GM19452 (cell line): ENCODE measurements at regions not wholly inside any gene's neighbourhood (a gene's known extent, or its start where the extent isn't known, plus 50 kb on each side); places are given as distances from the start of the nearest gene placed in this dataset.

Source experiments
- ATAC-seq: cut with Tn5 transposase; IDR thresholded peaks from one replicate; pipeline ENCODE4 v1.9.1; 2021; ENCODE audit not compliant: unreplicated experiment

GRCh38 chr7:46197785-46198540 is 276.9 kb upstream of the IGFBP3 start:
- ATAC-seq, result no peak

- no peak for ATAC-seq
These were observed 274.9 kb upstream of the IGFBP3 start for GRCh38 chr7:46195934-46196333.

DNA sequence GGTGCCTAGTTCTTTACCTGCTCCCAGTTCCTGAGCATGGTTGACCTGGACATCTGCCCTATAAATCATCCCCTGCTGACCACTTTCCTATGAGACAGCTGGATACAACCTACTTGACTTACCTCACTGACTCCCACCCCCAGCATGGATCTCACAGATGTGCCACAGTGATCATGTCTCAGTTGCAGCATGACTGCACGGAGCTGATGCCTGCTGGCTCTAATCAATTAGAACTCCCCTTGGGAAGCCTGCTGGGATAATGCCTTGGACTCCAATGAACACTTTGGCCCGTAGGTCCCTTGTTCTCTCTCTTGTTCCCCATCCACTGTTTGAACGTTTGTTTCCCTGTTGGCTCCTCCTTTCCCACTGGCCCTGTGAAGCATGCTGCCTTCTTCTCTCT is 271.2 kb upstream of the IGFBP3 start:
- no peak for ATAC-seq

DNA sequence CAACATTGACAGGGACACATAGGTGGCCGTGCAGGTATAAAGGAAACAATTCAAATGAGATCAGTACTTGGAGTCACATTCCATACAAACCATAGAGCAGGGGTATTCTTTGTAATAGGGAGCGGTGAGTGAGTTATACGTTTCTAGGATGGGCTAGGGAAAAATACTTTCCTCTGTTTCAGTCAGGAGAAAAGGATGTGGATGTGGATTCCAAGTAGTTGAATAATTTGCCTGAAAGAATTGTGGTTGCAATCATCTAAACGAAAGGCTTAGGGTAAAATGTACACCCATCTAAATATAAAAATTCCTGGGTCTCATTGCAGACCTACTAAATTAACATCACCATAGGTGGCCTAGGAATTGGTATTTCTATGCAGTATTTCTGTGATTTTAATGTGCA is 270.7 kb upstream of the IGFBP3 start:
- ATAC-seq, result no peak

- ATAC-seq, result no peak
These were observed 270.2 kb upstream of the IGFBP3 start for GRCh38 chr7:46191296-46191695.

DNA sequence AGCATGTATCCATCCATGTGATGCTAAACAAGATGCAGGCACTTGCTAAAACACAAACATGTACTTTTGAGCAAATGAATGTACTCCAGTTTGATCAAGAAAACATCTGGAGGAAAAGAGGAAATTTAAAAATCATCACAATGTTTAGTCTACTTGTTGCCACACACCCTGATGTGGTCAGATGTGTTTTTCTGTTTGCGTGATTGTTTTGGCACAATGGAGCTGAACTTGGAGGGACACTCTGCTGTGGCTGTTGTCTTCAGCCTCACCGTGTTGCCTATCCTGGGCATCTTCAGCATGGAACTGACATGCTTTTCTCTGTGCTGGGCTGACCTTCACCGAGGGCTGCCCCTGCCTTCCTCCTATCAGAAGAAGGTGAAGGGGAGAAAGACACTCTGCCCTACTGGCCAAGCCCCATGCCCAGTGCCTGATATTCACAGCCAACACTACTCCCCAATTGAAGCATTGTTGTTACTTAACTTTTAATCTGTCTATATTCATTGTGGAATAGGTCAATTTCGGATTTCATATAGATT is 268.3 kb upstream of the IGFBP3 start:
- no peak for ATAC-seq

GRCh38 chr7:46186131-46186530 is 265.1 kb upstream of the IGFBP3 start:
- no peak for ATAC-seq

- no peak for ATAC-seq
These were observed 258.1 kb upstream of the IGFBP3 start for GRCh38 chr7:46179061-46179610.

- no peak for ATAC-seq
These were observed 257.6 kb upstream of the IGFBP3 start for GRCh38 chr7:46178661-46179060.

DNA sequence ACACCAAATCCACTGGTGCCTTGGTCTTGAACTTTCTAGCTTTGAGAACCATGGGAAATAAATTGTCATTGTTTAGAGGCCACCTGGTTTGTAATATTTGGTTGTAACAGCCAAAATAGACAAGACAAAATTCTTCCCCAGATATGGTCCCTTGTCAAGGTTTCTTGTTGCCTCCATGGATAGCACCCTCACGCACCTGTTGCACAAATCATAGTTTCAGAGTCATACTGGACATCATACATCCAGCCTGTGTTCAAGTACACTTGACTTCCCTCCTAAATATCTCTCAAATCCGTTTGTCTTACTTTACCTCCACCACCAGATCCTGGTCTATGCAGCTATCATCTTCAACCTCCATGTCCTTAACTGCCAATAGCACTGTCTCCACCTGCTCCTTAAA is 256.7 kb upstream of the IGFBP3 start:
- ATAC-seq, result no peak

DNA sequence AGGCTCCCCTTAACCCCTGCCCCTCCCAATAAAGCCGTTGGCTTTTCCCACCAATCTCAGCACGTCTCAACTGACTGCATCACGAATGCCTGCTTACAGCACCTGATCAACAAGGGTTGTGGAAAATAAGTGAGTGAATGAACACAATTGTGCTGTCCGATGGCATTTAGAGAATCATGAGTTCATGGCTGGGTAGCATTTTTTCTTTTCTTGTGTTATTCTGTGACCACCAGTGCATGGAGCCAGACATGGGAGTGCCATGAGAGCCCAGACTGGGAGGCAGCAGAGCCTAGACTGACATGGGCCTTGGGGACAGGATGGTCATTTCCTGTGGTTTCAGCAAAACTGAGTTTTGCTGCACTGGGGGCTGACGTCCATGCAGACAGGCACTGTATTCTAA is 254.1 kb upstream of the IGFBP3 start:
- ATAC-seq, result no peak

DNA sequence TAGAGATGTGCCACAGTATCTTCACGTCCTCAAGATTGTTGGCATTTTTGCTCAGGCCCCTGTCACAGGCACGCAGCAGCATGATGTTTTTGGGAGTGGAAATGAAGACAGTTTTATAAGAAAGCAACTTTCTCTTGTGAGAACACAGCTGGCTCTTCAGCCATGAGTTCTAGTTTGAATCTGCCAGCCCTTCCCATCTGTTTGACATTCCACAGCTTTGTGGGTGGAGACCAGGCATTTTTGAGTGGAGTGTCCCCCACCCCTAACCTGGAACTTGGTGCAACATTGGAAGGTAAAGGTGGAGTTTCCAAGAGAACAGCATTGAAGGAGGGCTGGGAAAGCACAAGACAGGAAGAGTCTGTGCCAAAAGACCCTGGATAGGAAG is 253.1 kb upstream of the IGFBP3 start:
- no peak for ATAC-seq

- no peak for ATAC-seq
These were observed 252.6 kb upstream of the IGFBP3 start for GRCh38 chr7:46173476-46174195.

DNA sequence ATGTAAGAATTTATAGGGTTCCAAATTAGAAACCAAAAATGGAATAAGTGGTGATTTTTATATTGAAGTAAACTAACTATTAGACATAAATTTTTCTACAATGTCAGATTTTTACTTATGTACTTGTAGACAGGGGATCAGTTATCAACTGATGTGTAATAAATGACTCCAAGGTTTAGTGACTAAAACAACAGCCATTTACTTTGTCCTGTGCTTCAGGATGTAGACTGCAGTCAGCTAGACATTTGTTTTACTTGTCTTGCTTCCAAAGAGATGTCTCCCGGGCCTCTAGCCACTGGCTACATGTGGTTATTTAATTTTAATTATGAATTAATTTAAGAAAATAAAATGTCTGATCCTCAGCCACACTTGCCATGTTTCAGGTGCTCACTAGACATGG is 249.7 kb upstream of the IGFBP3 start:
- ATAC-seq, result no peak

GRCh38 chr7:46170021-46170420 is 248.9 kb upstream of the IGFBP3 start:
- no peak for ATAC-seq

DNA sequence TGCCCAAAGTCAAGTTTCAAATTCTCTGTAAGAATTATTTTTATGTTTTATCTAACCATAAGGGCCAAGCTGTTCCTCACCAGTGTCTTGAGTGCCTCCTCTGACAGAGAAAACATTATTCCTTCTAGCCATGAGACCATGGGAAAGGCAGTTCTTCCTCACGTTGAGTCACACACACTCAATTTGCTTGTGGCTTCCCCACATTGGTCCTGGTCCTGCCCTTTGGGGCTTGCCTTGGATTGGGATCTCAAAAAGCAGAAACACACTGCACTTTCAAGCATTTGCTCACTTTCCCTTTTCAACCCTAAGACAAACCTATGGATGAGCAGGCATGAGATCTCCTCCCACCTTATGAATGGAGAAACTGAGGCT is 248.3 kb upstream of the IGFBP3 start:
- ATAC-seq, result no peak

DNA sequence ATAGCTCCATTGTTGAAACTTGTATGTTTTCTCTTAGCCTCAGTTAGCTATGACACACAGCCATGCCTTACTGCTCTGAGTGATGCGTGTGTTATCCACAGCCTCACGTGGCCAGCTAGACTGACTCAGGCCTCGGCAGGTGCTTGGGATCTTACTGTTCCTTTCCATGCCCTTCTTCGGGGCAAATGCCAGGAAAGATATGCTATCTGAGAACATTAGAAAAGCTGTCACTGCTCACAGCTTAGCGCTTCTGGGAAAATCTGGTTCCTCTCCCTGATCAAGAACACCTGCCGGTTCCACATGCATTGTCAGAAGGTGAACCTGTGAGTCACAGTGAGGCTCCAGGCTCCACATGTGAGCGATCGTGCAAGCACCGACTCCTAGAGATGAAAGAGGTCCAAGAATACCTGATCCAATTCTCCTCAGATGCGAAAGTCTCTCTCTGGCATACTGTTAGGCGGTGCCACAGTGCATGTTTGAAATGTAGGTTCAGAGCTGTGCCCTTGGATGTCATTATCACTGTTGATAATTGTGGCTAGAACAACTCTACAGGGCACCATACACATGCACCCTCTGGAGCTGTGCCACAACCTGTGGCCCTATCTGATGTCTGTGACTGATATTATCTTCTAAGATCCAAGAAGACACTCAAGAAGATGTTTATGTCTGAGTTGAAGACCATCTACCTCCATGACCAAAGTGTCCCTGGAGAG is 247.8 kb upstream of the IGFBP3 start:
- no peak for ATAC-seq

- ATAC-seq, result no peak
These were observed 247.2 kb upstream of the IGFBP3 start for GRCh38 chr7:46168231-46168630.

DNA sequence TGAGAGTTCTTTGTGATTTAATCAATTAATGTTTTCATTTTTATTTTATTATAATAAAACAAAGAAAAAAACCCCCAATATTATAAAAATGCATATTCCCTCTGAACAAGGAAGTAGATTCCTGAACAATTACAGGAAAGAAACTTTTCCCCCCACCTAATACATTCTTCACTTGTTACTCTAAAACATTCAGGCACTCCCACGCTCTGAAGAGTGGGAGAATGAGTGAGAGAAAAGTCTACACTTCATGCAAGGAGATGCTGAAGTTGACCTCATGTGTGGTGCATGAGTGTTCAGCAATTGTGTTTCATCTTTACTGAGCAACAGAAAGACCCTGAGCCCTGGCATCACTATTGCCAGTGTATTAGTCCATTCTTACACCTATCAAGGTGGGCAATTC is 244.2 kb upstream of the IGFBP3 start:
- ATAC-seq, result no peak

GRCh38 chr7:46164629-46165028 is 243.6 kb upstream of the IGFBP3 start:
- ATAC-seq, result no peak

DNA sequence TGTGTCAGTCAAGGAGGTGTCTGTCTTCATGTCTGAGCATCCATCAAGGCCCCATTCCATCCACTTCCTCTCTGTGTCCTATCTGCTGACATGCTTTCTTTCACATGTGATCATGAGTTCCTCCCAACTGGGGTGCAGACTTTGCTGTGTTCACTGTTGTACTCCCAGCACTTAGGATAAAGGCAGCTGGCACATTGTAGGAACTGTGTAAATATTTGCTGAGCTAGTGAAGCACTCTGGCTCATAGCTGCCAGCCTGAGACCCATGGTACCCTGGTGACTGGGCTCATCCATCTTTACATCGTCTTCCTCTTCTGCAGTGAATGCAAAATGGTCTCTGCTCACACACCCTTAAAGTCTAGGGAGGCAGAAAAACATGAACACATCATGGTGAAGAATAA is 242.2 kb upstream of the IGFBP3 start:
- ATAC-seq, result no peak

DNA sequence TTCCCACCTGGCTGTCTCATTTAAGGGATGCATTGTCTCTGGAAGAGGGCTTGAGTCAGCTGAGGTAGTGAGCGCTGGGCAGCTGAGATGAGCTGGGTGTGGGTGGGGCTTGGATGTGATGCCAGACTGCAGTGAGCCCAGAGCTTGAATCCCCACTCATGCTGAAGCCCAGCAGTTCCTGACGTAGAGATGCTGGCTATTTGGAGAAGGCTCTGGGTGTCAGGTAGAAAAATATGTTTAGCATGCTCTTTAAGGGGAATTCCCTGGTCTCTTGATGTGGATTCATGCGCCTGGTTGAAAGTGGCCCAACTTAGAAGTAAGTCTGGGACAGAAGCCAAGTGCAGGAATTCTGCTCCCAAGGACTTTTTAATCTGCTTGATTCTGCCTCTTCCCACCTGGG is 241.5 kb upstream of the IGFBP3 start:
- ATAC-seq, result no peak
